ENCODE measurements at regions not wholly inside any gene's neighbourhood (a gene's known extent, or its start where the extent isn't known, plus 50 kb on each side); places are given as distances from the start of the nearest gene placed in this dataset.

DNA sequence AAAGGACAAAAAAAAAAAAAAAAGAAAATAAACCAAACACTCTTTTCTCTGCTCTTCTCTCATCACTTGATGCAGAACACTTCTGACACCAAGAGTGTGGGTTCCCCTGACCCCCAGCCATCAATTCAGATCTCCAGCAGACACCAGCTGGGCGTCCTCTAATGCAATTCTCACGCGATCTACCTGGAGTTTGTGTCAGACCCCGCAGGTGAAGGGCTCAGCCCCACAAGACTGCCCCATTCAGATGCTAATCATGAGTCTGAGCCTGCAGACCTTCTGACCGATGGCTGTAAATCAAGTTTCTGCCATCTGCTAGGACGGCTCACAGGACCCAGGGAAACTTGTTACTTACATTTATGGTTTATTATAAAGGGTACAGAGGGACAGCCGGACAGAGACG is 133.6 kb upstream of the C1orf174 start:
- Mint-ChIP-seq H3K4me3 (no peak overlapping the region), H3K36me3 (ENCODE audit: low read depth) (no peaks in the 10 kb centered on the region), H3K4me1 (no peaks in the 10 kb centered on the region), H3K27me3 (peaks cover 29% of the 10 kb centered on the region), H3K27ac (no peak overlapping the region), H3K9me3 (ENCODE audit: low read depth) (peaks cover 2% of the 10 kb centered on the region)
- ATAC-seq (no peak), DNase-seq (no peak)
- intact Hi-C loops (cut with DNase I, micrococcal nuclease), result no loop called here
- ChIA-PET CTCF (interaction anchor here (0.8 kb wide), 1 partner anchor 12 kb away, joined by 5 read pairs; no protein-coding TSS in a partner anchor), POLR2A (no interaction called here)

- H3K4me3 Mint-ChIP-seq, result no peak overlapping the region
- no peaks in the 10 kb centered on the region for H3K36me3 Mint-ChIP-seq (ENCODE audit: low read depth)
- peaks cover 29% of the 10 kb centered on the region for H3K27me3 Mint-ChIP-seq
- CTCF ChIA-PET, result interaction anchor here (0.8 kb wide), 1 partner anchor 11 kb away, joined by 5 read pairs; no protein-coding TSS in a partner anchor
- intact Hi-C loops (cut with DNase I, micrococcal nuclease), result no loop called here
- no peak for ATAC-seq
- DNase-seq, result no peak
- H3K4me1 Mint-ChIP-seq, result no peaks in the 10 kb centered on the region
- peaks cover 2% of the 10 kb centered on the region for H3K9me3 Mint-ChIP-seq (ENCODE audit: low read depth)
- no peak overlapping the region for H3K27ac Mint-ChIP-seq
- POLR2A ChIA-PET, result no interaction called here
Observed at GRCh38 chr1:4034318-4034887, 134.3 kb upstream of the C1orf174 start.

DNA sequence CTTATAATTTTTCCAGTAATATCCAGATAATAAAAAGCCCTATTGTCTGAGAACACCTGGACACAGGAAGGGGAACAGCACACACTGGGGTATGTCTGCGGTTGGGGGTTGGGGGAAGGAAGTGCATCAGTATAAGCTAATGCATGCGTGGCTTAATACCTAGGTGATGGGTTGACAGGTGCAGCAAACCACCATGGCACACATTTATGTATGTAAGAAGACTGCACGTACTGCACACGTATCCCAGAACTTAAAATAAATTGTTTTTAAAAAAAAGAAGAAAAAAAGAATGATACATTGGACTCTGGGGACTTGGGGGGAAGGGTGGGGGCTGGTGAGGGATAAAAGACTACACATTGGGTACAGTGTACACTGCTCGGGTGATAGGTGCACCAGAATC is 144.9 kb upstream of the C1orf174 start:
- H3K4me1 Mint-ChIP-seq, result no peaks in the 10 kb centered on the region
- peaks cover 4% of the 10 kb centered on the region for H3K27me3 Mint-ChIP-seq
- intact Hi-C loops (cut with DNase I, micrococcal nuclease), result loop anchor here in 1 of 2 experiments (10.0 kb wide), 1 partner anchor 130 kb away; no protein-coding TSS in a partner anchor
- no peak for ATAC-seq
- H3K27ac Mint-ChIP-seq, result no peak overlapping the region
- CTCF ChIA-PET, result no interaction called here
- H3K36me3 Mint-ChIP-seq (ENCODE audit: low read depth), result no peaks in the 10 kb centered on the region
- H3K9me3 Mint-ChIP-seq (ENCODE audit: low read depth), result no peaks in the 10 kb centered on the region
- no peak overlapping the region for H3K4me3 Mint-ChIP-seq
- POLR2A ChIA-PET, result no interaction called here
- no peak for DNase-seq

DNA sequence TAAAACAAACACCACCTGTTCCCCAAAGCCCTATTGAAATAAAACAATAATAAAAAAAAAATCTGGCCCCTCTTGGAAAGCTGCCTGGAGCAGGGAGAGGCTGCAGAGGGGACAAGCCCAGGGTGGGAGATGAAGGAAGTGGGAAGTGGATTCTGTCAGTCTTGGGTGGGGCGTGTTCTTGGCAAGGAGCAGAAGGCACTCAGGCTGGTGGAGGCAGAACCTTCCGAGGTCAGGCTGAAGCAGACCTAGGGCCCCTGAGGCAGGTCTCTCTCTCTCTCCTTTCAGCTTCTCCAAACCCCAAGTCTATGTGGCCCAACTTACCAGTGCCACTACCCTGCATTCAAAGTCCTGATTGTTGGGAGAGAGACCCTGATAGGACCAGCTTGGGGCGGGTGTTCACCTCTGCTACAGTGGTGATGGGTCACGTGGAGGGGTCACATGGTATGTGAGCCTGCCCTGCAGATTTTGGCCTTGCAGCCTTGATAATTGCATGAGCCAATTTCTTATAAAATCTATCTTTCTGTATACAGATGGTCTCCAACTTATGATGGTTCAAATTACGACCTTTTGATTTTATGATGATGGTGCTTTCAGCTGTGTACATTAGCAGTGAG is 145.4 kb upstream of the C1orf174 start:
- ChIA-PET CTCF (interaction anchor here (0.5 kb wide), 1 partner anchor 12 kb away, joined by 5 read pairs; no protein-coding TSS in a partner anchor), POLR2A (no interaction called here)
- no peak overlapping the region for H3K27ac Mint-ChIP-seq
- H3K4me3 Mint-ChIP-seq, result no peak overlapping the region
- ATAC-seq (no peak), DNase-seq (no peak)
- H3K27me3 Mint-ChIP-seq, result peaks cover 4% of the 10 kb centered on the region
- no peaks in the 10 kb centered on the region for H3K9me3 Mint-ChIP-seq (ENCODE audit: low read depth)
- no peaks in the 10 kb centered on the region for H3K36me3 Mint-ChIP-seq (ENCODE audit: low read depth)
- H3K4me1 Mint-ChIP-seq, result no peaks in the 10 kb centered on the region
- intact Hi-C loops (cut with DNase I, micrococcal nuclease), result loop anchor here in 1 of 2 experiments (10.0 kb wide), 1 partner anchor 131 kb away; no protein-coding TSS in a partner anchor

DNA sequence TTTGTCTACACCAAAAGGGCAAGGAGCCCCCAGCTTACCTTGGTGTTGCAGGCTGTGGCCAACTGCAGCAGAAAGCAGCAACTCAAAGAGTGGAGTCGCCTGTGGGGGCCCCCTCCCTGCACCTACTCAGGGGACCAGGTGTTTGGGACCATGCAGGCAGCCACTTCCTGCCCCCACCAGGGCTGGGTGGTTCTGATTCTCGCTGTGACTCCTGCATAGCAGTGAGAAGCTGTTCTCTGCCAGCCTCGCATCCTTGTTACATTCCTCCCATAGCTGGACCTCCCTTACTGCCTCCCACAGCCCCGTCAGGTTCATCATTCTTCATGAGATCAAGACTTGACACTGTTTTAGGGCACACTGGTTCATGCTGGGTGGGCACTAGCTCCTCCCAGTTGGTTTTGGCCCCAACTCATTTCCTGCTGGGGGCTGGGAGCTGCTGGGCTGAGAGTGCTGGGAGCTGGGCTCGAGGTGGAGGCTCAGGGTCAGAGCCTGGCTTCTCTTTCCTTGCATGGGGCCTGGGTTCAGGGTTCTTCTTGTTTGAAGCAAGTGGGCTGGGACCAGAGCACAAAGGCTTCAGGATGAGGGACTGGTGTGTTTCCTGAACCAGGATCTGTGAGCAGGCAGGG is 146.9 kb upstream of the C1orf174 start:
- DNase-seq, result no peak
- Mint-ChIP-seq H3K4me3 (no peak overlapping the region), H3K4me1 (no peaks in the 10 kb centered on the region), H3K27me3 (peaks cover 4% of the 10 kb centered on the region), H3K36me3 (ENCODE audit: low read depth) (no peaks in the 10 kb centered on the region), H3K9me3 (ENCODE audit: low read depth) (no peaks in the 10 kb centered on the region), H3K27ac (no peak overlapping the region)
- ChIA-PET CTCF (interaction anchor here (1.2 kb wide), 1 partner anchor 11 kb away, joined by 5 read pairs; no protein-coding TSS in a partner anchor), POLR2A (no interaction called here)
- intact Hi-C loops (cut with DNase I, micrococcal nuclease), result loop anchor here in 1 of 2 experiments (10.0 kb wide), 1 partner anchor 132 kb away; no protein-coding TSS in a partner anchor
- no peak for ATAC-seq

DNA sequence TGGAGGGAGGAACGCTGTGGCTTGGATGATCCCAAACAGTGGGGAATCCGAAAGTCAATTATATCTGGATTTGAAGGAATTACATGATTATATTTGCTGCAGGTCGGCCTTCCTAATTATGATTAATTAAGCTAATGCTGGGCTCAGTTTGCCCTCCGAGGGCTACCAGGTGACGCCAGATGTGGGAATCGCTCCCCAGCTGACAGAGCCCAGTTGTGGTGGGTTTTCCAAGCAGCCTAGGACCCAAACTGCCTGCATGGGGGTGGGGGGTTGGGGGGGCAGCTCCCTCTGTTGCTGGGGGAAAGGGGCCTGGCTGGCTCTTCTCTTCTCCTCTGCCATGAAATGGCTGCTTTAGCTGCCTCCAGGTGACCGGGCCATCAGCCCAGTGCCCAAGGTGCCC is 147.6 kb upstream of the C1orf174 start:
- H3K36me3 Mint-ChIP-seq (ENCODE audit: low read depth), result no peaks in the 10 kb centered on the region
- ChIA-PET CTCF (interaction anchor here (1.2 kb wide), 1 partner anchor 12 kb away, joined by 5 read pairs; no protein-coding TSS in a partner anchor), POLR2A (no interaction called here)

GRCh38 chr1:4048076-4048475 is 148.0 kb upstream of the C1orf174 start:
- intact Hi-C loops (cut with DNase I, micrococcal nuclease), result loop anchor here in 1 of 2 experiments (10.0 kb wide), 1 partner anchor 133 kb away; no protein-coding TSS in a partner anchor
- H3K4me1 Mint-ChIP-seq, result no peaks in the 10 kb centered on the region
- peaks cover 9% of the 10 kb centered on the region for H3K27me3 Mint-ChIP-seq
- no peak overlapping the region for H3K4me3 Mint-ChIP-seq
- no peak for ATAC-seq
- no peak overlapping the region for H3K27ac Mint-ChIP-seq
- CTCF ChIA-PET, result no interaction called here
- no peaks in the 10 kb centered on the region for H3K36me3 Mint-ChIP-seq (ENCODE audit: low read depth)
- no peak for DNase-seq
- POLR2A ChIA-PET, result no interaction called here
- H3K9me3 Mint-ChIP-seq (ENCODE audit: low read depth), result no peaks in the 10 kb centered on the region

More for the DNA sequence above, 147.6 kb upstream of the C1orf174 start:
- no peak overlapping the region for H3K27ac Mint-ChIP-seq
- DNase-seq (no peak), ATAC-seq (no peak)
- no peaks in the 10 kb centered on the region for H3K4me1 Mint-ChIP-seq
- peaks cover 6% of the 10 kb centered on the region for H3K27me3 Mint-ChIP-seq
- intact Hi-C loops (cut with DNase I, micrococcal nuclease), result loop anchor here in 1 of 2 experiments (10.0 kb wide), 1 partner anchor 133 kb away; no protein-coding TSS in a partner anchor
- H3K4me3 Mint-ChIP-seq, result no peak overlapping the region
- H3K9me3 Mint-ChIP-seq (ENCODE audit: low read depth), result no peaks in the 10 kb centered on the region

DNA sequence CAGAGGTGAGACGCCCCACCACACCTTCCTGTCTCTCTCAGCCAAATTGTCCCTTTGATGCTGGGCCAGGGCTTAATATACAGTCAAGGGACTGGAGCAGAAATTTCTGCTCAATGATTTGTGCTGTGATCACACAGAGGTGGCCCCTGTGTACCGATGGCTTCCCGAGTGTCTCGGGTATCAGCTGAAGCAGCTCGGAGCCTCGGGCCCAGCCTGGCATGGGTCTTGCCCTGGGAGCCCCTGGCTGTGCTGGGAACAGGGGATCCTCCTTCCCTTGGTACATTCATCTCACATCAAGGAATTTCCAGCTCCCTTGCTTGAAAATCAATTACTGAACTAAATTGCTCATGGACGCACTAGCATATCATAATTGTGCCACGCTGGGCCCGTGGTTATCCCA is 148.8 kb upstream of the C1orf174 start:
- Mint-ChIP-seq H3K4me1 (no peaks in the 10 kb centered on the region), H3K36me3 (ENCODE audit: low read depth) (no peaks in the 10 kb centered on the region), H3K9me3 (ENCODE audit: low read depth) (no peaks in the 10 kb centered on the region), H3K27me3 (peaks cover 9% of the 10 kb centered on the region), H3K27ac (no peak overlapping the region), H3K4me3 (no peak overlapping the region)
- no peak for DNase-seq
- no peak for ATAC-seq
- intact Hi-C loops (cut with DNase I, micrococcal nuclease), result loop anchor here in 1 of 2 experiments (10.0 kb wide), 1 partner anchor 134 kb away; no protein-coding TSS in a partner anchor
- ChIA-PET POLR2A (no interaction called here), CTCF (no interaction called here)

GRCh38 chr1:4050998-4051397 is 150.9 kb upstream of the C1orf174 start:
- ATAC-seq, result no peak
- DNase-seq, result no peak
- ChIA-PET POLR2A (no interaction called here), CTCF (no interaction called here)
- intact Hi-C loops (cut with DNase I, micrococcal nuclease), result no loop called here
- Mint-ChIP-seq H3K27ac (no peak overlapping the region), H3K27me3 (peaks cover 8% of the 10 kb centered on the region), H3K36me3 (ENCODE audit: low read depth) (no peaks in the 10 kb centered on the region), H3K4me1 (no peaks in the 10 kb centered on the region), H3K4me3 (no peak overlapping the region), H3K9me3 (ENCODE audit: low read depth) (no peaks in the 10 kb centered on the region)

GRCh38 chr1:4052657-4053056 is 152.6 kb upstream of the C1orf174 start:
- intact Hi-C loops (cut with DNase I, micrococcal nuclease), result no loop called here
- Mint-ChIP-seq H3K36me3 (ENCODE audit: low read depth) (no peaks in the 10 kb centered on the region), H3K27ac (no peak overlapping the region), H3K27me3 (peaks cover 8% of the 10 kb centered on the region), H3K9me3 (ENCODE audit: low read depth) (no peaks in the 10 kb centered on the region), H3K4me3 (no peak overlapping the region), H3K4me1 (no peaks in the 10 kb centered on the region)
- DNase-seq (no peak), ATAC-seq (no peak)
- ChIA-PET CTCF (no interaction called here), POLR2A (no interaction called here)

DNA sequence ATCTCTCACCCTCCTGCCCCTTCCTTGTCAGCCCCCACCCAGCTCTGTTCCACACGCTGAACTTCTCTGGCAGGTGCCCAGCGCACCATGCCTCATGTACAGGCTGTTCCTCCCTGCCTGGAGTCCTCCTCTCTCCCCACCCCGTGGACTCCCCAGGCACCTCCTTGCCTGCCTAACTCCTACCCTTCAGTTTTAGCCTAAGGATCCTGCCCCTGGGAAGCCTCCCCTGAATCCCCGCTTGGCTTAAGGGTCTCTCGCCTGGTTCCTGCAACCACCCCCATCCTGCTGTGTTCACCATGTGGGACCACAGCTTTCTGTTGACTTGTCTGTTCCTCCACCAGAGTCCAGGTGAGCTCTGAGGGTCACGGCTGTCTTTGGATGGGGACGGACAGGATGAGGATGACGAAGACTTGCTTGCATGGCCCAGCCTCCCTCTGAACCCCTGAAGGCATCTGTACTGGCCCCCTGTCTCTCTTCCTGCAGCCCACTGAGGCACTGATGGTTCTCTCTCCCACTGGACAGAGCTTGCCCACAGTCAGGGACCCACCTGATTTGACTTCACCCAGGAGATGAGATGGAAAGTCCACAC is 153.2 kb upstream of the C1orf174 start:
- intact Hi-C loops (cut with DNase I, micrococcal nuclease), result no loop called here
- no peak overlapping the region for H3K27ac Mint-ChIP-seq

More for the DNA sequence above, 153.2 kb upstream of the C1orf174 start:
- H3K4me1 Mint-ChIP-seq, result no peaks in the 10 kb centered on the region
- no peaks in the 10 kb centered on the region for H3K9me3 Mint-ChIP-seq (ENCODE audit: low read depth)
- H3K27me3 Mint-ChIP-seq, result peaks cover 8% of the 10 kb centered on the region
- DNase-seq (no peak), ATAC-seq (no peak)
- no peaks in the 10 kb centered on the region for H3K36me3 Mint-ChIP-seq (ENCODE audit: low read depth)
- CTCF ChIA-PET, result no interaction called here
- no peak overlapping the region for H3K4me3 Mint-ChIP-seq
- POLR2A ChIA-PET, result no interaction called here

All from activated CD4-positive, alpha-beta T cell treated with anti-CD3 and anti-CD28 coated beads for 36 hours (primary cell).